ENCODE measurements at regions not wholly inside any gene's neighbourhood (a gene's known extent, or its start where the extent isn't known, plus 50 kb on each side); places are given as distances from the start of the nearest gene placed in this dataset.

GRCh38 chr2:176599796-176600485 is 330.7 kb downstream of the MTX2 start:
- no peak overlapping the region for H3K4me3 Mint-ChIP-seq
- H3K27ac Mint-ChIP-seq: no peak overlapping the region
- H3K27me3 Mint-ChIP-seq: peaks cover 37% of the 10 kb centered on the region
- H3K36me3 Mint-ChIP-seq: no peaks in the 10 kb centered on the region
- TF ChIP-seq CTCF (conservative IDR thresholded peaks at IDR 0.05): no peak
- no peak for DNase-seq (ENCODE audit: extremely low spot score, unreplicated experiment)
- peaks cover 5% of the 10 kb centered on the region for H3K9me3 Mint-ChIP-seq
- H3K4me1 Mint-ChIP-seq (ENCODE audit: unreplicated experiment): no peaks in the 10 kb centered on the region

- no peak for TF ChIP-seq CTCF (conservative IDR thresholded peaks at IDR 0.05)
- Mint-ChIP-seq H3K27ac (no peak overlapping the region), H3K27me3 (peaks cover 38% of the 10 kb centered on the region), H3K4me3 (no peak overlapping the region), H3K4me1 (ENCODE audit: unreplicated experiment) (no peaks in the 10 kb centered on the region), H3K9me3 (peaks cover 5% of the 10 kb centered on the region), H3K36me3 (no peaks in the 10 kb centered on the region)
- DNase-seq (ENCODE audit: extremely low spot score, unreplicated experiment): no peak
Observed at GRCh38 chr2:176601066-176601465, 331.8 kb downstream of the MTX2 start.

- peaks cover 31% of the 10 kb centered on the region for H3K27me3 Mint-ChIP-seq
Observed at GRCh38 chr2:176612036-176612435, 342.8 kb downstream of the MTX2 start.

GRCh38 chr2:176612736-176613135 is 343.5 kb downstream of the MTX2 start:
- Mint-ChIP-seq H3K27ac (no peak overlapping the region), H3K4me3 (no peak overlapping the region), H3K36me3 (no peaks in the 10 kb centered on the region), H3K9me3 (no peaks in the 10 kb centered on the region), H3K27me3 (peaks cover 27% of the 10 kb centered on the region), H3K4me1 (ENCODE audit: unreplicated experiment) (peaks cover 14% of the 10 kb centered on the region)
- TF ChIP-seq CTCF (conservative IDR thresholded peaks at IDR 0.05): no peak
- DNase-seq (ENCODE audit: extremely low spot score, unreplicated experiment): no peak

More at GRCh38 chr2:176612036-176612435, 342.8 kb downstream of the MTX2 start:
- TF ChIP-seq CTCF (conservative IDR thresholded peaks at IDR 0.05): no peak
- no peak overlapping the region for H3K27ac Mint-ChIP-seq
- DNase-seq (ENCODE audit: extremely low spot score, unreplicated experiment): no peak
- H3K9me3 Mint-ChIP-seq: no peaks in the 10 kb centered on the region
- H3K4me3 Mint-ChIP-seq: no peak overlapping the region
- H3K36me3 Mint-ChIP-seq: no peaks in the 10 kb centered on the region
- H3K4me1 Mint-ChIP-seq (ENCODE audit: unreplicated experiment): peaks cover 14% of the 10 kb centered on the region

- Mint-ChIP-seq H3K4me3 (no peak overlapping the region), H3K27ac (no peak overlapping the region), H3K27me3 (peaks cover 26% of the 10 kb centered on the region), H3K36me3 (no peaks in the 10 kb centered on the region), H3K9me3 (no peaks in the 10 kb centered on the region), H3K4me1 (ENCODE audit: unreplicated experiment) (peaks cover 14% of the 10 kb centered on the region)
- TF ChIP-seq CTCF (conservative IDR thresholded peaks at IDR 0.05): no peak
- DNase-seq (ENCODE audit: extremely low spot score, unreplicated experiment): no peak
Observed at GRCh38 chr2:176613323-176613987, 344.2 kb downstream of the MTX2 start.

Measured in type B pancreatic cell (in vitro differentiated cells).